Right forelimb (tissue), 1 donor: ENCODE measurements at regions not wholly inside any gene's neighbourhood (a gene's known extent, or its start where the extent isn't known, plus 50 kb on each side); places are given as distances from the start of the nearest gene placed in this dataset.
A peak's percentile ranks its signal among the peaks of the same experiment; 100 is the strongest.

Experiments used
- DNase-seq: peaks from one replicate; pipeline ENCODE4 v3.0.0-alpha.2; 2018

DNA sequence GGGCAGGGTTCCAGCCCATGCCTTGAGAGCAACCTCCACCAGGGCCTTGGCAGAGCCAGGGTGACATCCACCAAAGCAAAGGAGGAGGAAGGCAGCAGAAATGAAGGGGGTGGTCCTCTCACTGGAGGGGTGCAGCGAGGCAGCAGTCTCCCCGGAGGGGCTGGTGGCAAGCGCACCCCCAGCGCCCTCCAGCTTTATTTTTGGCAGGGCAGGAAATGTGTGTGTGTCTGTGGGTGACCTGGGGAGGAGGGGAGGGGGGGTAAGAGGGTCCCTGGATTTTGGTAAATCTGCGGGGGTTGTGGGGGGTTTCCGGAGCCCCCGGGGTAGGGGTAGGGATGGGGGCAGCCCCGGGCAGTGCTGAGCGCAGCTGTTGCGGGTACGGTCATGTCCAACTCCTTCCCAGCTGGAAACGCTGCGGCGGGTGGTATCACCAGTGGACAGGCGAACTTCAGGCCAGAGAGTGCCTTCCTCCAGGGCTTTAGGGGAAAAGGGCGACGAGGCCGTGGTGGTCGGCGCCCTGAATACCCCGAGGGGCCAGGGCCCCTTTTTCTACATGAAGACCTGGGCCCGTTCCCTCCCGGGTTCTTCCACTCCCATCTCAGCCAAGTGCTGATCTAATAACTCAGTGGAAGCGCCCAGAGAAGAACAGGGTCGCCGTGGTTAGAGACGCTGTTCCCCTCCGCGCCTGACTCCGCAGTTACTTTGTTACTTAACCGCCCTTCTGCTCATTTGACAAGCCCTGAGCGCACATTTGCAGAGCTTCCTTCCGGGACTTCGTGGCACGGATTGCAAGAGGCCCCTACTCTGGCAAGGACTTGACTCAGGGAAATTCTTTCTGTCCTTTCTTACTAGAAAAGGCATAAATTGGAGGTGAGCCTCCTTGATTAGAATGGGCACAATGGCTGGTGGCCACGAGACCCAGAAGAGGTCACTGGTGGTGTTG, 55.2 kb downstream of the FOS start:
- DNase-seq: no peak

DNA sequence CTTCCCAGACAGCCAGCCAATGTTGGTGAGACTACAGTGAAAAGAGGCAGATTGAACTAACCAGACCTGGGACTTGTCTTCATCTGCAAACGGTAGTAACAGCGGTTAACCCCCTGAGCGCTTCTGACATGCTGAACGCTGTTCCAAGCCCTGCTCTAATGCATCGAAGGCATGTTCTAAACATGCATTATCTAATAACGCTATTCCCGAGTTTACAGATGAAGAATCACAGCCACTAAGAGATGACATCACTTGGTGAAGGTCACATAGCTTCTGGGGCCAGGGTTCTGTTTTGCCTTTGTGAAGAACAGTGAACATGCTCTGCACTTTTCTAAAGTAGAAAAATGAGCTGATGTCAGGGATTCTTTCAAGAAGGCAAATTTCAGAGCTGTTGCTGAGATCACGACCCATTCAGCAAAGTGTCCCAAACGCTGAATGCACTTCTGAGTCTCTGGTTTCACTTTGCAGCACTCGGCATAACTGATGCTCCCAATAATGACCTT, 56.0 kb downstream of the FOS start:
- DNase-seq: no peak

DNA sequence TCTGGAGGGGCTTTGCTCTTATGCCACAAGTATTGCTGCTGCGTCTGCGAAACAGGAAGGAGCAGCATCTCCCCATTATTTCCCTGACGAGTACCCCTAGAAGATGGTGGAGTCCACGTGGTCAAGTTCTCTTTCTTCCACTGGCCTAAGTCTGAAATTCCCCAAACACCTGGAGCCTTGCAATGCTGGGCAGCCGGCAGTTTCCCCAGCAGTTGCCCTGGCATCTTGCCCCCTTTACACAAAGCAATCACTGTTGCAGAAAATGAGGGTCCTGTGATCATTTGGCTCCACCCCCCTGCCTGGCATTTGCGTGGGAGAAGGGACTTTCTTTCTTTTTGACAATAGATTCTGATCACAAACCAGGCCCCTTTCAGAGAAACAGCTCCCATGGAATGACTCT, 56.9 kb downstream of the FOS start:
- DNase-seq: no peak

DNA sequence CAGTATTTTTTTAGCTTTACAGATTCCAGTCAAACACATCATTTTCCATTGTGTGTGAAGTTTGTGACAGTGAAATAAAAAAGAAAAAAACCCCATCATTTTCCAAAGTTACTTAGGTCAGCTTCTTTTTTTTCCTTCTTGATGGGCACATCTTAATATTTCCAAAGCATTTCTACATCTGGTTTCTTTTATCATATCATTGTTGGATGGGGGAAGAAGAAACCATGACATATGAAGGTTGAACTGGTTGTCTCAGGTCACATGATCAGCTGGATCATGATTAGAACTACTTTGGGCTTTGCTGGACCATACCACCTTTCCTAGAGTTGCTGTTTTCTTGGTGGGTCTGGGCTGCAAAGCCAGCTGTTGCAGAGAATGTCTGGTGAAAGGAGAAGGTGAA, 59.8 kb downstream of the FOS start:
- no peak for DNase-seq

DNA sequence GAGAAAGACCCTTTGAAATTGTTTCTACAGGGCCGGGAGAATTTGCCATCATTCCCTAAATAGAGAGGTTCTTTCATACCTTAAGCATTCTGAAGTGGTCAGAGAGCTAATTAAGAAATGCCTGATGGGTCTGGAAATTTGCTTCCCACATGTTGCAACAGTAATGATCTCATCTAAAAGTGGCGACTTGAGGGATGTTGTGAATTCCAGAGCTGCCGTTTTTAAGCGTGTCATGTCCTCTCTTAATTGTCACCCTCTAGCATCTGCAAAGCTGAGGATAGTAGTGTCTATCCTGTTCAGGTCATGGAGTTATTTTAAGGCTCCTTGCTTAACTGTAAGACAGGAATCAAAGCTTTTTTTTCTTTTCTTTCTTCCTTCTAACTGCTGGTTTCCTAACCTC, 60.4 kb downstream of the FOS start:
- DNase-seq: no peak

DNA sequence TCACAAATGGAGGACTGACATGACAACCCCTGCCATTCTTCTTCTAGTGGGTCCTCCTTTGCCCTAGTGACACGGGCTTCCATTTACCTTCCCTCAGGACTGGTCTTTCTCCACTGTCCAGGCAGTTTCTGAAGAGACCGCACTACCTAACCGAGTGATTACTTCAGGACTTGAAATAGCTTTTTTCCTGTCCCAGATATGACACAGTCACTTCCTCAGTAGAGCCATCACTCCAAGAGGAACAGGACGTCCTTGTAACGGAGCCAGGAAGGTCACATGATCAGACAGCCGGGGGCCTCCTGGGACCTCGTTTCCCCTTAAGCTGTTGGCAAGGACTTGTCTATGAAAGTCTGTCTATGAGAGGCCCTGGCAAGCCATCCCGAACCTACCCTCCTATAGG, 62.3 kb downstream of the FOS start:
- peak; percentile 60 for DNase-seq

DNA sequence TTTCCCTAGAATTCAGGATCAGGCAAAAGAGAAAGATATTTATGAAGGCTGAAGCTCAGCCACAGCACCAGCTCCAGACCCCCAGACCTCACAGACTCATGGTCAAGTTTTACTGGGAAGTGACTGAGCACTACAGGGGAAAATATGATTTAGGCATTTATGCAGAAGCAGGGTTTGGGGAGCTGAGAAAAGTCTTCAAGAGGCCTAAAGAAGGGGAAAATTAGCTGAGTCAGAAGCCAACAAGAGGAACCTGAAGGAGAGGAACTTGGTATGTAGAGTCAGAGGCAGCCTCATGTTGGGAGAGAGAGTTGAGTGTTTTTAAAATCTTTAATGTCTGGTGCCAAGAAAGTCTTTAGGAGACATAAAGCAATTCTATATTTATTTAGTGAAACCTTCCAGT, 63.0 kb downstream of the FOS start:
- no peak for DNase-seq

DNA sequence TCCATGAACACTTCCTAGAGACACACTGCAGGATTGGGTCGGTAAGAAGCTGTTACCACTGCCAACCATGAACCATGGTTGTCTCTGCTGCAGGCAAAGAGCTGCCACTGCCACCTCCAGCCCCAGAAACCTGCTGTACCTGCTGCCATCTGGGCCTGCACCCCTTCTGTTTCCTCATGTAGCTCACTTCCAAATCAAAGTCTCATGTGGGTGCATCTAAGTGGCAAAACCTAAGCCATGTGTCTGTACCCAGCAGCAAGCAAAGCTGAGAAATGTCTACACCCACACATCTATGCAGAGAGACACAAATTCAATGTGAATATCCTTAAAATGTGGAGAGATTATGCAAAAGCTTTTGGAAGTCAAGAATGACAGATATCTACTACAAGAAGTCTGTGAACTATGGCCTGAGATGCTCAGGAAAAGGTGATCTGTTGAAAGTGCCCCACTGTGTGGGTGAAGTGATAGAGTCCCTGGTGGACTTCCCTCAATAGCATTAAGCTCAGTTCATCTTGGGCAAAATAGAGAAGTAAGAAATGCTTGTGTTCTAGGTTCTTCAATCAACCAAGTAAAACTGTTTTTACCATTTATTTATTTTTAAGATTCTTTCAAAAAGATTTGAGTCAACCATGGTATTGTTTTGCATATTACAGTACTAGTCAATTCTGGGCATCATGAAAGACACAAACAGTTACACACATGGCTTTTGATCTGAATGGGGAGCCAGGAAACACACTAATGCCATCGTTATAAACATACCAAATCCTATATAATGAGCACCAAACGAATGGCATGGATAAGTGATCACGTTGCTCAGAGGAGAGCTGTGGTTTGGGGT, 64.4 kb downstream of the FOS start:
- no peak for DNase-seq

DNA sequence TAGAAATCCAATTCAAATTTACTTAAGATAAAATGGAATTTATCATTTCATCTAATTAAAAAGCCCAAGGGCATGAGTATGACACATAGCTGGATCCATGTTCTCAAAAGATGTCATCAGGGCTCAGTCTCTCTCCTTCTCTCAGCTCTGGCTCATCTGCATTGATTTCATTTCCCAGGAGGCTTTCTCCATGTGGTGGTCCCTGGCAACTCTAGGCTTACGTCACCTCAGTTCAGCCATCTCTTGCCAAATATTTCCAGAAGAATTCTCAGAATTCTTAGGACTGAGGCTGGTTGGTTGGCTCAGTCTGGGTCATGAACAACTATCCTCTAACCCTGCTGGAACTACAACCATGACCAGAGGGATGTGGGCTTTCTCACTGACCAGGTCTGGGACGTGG, 65.3 kb downstream of the FOS start:
- no peak for DNase-seq

DNA sequence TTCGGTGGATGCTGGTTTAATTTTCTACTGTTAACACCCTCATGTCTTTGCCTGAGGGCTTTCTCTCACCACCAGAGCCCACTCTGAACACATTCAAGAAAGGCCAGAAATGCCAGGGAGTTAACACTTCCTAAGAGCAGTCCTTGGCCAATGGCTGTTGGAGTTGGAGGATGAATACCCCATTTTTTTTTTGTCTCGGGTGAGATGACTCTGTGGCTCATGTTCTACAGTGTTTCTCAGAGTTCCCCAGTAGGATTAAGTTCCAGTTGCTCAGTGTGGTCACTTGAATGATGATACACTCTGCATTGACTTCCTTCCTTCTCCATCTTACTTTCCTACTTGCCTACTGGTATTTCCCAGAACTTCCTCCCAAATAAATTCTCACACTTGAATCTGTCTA, 65.8 kb downstream of the FOS start:
- no peak for DNase-seq

DNA sequence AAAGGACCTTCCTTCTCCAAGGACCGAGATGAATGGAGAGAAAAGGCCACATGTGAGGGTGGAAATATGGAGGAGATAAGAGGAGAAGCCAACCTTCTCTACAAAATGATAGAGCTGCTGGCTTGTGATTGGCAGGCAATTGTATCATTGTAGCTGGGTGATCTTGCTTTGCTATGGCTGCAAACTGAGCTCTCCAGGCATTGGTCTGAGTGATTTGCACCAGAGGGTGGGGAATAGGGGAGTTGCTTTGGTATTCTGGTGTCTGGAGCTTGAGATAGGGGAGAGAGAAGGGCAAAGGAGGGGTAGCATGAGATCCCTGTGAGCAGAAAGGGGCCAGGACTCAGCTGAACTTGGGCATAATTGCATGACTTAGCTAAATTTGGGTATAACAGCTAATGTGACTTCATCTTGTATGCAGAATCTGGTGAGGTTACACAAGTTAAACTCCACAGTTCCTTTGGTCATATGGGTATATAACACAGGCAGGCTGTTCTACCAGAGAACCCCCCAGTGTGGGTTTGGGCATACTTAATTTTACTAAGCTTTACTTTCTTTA, 72.0 kb downstream of the FOS start:
- no peak for DNase-seq

DNA sequence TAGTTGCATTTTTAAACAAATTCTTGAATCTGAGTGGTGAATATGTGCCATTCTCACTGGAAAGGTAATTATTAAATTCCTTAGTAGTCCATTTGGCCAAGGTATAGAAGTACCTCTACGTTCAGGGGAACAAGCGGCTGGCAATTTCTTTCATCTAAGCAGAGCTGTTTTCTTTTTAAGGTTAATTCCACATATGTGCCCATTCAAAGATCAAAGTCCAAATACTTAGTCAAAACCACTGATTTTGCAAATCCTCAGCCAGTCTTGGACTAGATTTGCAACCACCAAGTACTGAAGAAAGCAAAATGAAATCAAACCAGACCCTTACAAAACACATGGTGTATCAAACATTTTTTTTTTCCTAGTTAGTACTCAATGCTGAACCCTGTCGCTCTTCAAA, 68.7 kb upstream of the JDP2 start:
- no peak for DNase-seq

DNA sequence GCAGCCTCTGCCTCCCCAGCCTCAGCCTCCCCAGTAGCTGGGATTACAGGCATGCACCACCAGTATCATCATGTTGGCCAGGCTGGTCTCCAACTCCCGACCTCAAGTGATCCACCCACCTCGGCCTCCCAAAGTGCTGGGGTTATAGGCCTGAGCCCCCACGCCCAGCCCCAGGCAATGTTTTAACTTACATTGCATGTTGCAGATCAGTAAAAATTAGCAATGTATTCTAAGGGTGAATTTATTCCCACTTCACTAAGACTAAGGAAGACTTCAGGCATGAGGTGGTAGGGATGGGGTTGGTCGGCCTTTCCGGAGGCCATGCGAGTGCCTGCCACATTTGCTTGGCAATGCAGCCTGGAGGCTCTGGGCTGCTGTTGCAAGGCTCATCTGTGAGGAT, 66.8 kb upstream of the JDP2 start:
- DNase-seq: no peak

DNA sequence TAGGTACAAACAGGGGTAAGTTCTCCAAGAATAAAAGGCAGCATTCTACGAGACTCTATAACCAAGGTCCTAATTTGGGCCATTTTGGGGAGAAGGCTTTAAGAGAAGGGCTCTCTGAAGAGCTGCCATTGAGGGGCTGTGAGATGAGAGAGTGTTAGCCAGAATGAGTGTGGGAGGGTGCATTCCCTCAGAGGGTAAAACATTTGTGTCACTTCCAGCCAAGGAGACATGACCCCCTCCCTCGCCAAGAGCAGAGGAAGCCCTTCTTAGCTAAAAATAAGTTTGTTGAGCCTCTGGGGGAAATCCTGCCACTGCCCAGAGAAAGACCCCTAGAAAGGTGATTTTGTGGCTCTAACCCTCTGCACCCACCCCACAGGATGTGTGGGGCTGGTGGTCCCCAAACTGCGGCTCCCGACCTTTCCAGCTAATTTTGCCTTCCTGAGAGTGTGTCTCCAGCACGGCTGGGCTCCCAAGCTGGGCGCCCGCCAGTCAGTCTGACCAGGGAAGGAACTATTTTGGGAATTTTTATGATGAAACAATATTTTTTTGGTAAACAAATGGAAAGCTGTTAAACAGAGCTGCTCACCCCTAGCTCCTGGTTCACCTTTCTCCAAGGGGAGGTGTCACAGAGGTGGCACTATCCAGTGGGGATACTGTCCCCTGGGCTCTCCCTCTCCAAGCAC, 65.9 kb upstream of the JDP2 start:
- DNase-seq: no peak

DNA sequence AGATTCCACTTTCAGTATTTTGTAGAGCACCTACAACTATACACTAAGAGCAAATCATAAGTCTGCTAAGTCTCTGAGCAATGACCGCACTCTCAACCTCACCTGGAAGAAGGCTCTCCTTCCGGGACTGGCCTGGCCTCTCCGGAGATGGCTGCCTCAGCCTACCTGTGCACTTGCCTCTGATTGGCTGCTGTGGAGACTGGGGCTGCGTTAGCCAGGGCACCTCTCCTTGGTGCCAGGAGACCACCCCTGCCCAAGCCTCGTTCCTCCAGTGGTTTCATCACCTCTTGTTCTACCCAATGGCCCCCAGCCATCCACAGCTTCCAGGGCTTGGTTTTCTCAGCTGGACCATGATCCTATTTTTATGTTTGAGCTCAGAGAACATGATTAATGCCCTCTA, 64.7 kb upstream of the JDP2 start:
- no peak for DNase-seq

DNA sequence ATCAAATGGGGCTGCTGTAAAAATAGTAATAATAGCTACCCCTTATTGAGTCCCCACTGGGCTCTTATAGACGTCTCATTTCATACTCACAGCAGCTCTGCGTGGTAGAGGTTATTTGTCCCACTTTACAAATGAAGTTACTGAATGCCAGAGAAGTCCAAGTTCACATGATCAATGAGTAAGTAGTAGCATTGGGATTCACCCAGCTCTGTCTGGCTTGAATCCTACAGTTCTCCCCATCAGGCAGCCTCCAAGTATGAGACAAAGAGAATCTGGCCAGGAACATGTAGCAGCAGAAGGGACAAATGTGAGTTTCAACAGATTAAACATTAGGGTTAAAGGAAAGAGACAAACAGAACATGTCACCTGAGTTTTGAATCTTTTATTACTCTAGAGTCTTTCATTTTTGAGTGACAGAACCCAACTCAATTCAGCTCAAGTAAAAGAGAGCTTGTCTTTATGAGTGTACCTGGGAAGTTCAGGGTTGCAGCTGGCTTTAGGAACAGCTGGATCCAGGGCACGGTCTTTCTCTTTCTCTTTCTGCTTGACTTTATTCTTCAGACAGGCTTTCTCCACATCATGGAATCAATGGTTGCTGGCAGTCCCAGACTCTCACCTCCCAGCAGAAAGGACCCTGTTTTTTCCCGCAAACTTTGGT, 64.1 kb upstream of the JDP2 start:
- DNase-seq: no peak

DNA sequence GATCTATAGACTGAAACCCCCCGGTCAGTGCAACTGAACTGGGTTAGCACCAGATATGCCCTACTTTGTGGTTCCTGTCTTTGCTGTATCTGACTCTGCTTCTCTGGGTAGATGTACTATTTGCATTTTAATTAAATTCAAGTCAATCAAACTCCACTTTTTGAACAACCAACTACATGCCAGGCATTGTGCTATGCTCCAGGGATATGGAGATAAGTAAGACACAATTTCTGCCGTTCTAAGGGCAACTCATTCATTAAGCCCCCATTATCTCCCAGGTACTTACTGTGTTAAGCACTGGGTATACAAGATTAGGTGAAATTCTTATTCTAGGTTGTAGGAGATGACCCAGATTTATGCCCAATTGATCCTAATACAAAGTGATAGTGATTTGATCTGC, 62.7 kb upstream of the JDP2 start:
- no peak for DNase-seq

DNA sequence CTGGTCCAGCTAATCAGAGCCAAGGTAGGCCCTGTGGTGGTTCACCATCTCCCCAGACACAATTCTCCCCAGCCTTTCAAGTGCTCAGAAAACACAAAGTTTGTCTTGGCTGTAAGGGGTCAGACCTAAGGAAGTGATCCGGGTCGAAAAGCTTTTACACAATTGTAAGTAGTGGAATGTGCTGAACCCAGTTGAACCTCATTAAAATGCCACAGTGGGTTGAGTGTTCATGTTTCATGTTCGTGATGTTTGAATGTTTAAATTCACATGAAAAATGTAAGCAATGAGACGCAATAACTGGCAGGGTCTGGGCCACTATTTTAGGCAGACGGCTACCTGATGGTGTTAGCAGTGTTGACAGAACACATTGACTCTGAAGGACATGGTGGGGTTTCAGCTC, 60.9 kb upstream of the JDP2 start:
- DNase-seq: no peak

DNA sequence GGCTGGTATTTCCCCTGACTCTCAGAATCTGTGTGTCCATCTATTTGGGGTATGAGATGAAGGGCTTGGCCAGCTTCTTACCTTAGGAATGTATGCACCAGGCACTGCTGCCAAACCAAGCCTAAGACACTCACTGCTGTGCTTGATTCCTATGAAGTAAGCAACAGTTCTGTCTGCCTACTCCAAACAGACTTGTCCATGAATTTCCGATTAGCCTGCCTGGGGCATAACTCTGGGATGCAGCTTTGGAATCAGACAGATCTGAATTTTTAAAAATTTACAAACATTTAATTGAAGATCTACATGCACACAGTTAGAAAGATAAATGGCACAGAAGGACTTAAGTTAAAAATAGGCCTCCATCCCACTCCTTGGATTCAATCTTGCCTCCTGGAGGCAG, 59.5 kb upstream of the JDP2 start:
- no peak for DNase-seq

DNA sequence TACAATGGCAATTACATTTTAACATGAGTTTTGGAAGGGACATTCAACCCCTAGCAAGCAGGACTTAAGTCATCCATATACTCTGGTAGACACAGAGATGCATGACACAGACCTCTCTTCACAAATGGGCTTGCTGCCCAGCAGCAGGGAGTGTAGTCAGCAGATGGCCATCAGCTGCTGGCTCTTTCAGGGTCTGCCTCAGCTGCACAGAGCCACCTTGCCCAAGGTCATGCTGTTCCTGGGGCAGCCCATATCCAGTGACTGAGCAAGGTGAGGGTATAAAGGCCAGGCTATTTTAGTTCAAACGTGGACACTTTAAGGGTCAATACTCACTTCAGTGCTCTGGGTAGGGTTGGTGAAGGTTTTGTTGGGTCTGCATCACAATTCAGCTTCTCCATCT, 58.3 kb upstream of the JDP2 start:
- no peak for DNase-seq

DNA sequence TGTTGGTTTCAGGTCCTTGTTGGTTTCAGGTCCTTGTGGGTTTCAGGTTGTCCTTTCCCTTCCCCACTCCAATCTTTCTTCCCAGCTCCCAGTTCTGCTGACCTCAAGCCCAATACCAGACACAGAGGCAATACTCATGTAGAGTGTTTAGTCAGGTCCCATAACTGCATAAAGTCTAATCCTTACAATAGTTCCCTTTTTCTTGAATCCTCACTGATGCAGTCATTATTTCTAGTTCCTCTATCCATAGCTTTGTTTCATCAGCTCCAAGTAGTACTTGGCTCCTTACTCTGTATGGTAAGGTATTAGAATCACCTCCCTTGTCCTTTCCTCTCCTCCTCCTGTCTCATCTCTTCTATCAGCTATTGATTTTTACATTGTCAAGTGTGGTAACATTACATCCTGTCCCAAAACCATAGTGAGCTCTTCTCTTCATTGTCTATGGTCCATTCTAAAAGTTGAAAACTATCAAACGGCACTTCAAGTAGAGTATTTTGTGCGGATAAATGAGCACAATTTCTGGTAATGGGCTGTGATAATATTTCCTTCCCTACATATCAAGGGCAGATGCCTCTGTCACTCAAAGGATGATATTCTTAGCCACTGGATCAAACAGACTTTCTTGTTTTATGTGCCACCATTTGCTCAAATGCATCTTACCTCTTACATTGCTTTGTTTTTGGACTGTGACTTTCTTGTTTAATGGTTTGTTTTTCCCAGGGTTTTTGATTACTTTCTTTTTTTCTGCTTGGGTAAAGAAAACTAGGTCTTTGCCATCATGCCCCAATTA, 57.2 kb upstream of the JDP2 start:
- no peak for DNase-seq

DNA sequence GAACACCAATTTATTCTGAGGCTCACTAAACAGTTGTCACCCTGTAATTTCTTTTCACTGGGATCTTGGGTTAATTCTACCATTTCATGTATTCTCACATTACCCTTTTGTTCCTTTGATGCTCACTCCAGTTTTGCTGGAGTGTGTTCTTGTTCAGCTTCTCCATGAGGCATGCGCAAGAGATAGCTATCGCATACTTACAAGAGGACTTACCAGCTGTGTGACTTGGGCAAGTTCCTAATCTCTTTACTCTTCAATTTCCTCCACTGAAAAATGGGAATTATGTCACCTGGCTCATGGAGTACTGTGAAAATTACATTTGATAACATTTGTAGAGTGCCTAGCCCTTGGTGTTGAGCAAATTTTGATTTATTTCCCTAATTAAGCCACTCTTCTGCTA, 56.5 kb upstream of the JDP2 start:
- DNase-seq: no peak
